Stimulated activated CD4-positive, alpha-beta T cell treated with anti-CD3 and anti-CD28 coated beads, TNF-alpha, amount 100 ng/mL, for 24 hours (primary cell): ENCODE measurements at regions not wholly inside any gene's neighbourhood (a gene's known extent, or its start where the extent isn't known, plus 50 kb on each side); places are given as distances from the start of the nearest gene placed in this dataset.
"Not testable (repeated sequence)": the region's sequence is repeated elsewhere in the genome, so short reads cannot be mapped to it uniquely, and the experiment has no call there.

ENCODE experiments used
- DNase-seq, 3 experiments: peaks; one replicate each; pipeline ENCODE4 v3.0.0-alpha.2; 2020; ENCODE audit warnings: low read depth in 3 of 3

- DNase-seq: no peak
Observed at GRCh38 chr3:82177774-82178173, 416.3 kb upstream of the GBE1 start.

- no peak for DNase-seq
Observed at GRCh38 chr3:82165266-82165665, 403.8 kb upstream of the GBE1 start.

- DNase-seq: no peak
Observed at GRCh38 chr3:82163907-82164520, 402.6 kb upstream of the GBE1 start.

GRCh38 chr3:82157952-82158351 lies 396.5 kb upstream of the GBE1 start:
- no peak for DNase-seq

GRCh38 chr3:82153892-82154291 lies 392.4 kb upstream of the GBE1 start:
- not testable (repeated sequence) for DNase-seq

GRCh38 chr3:82145742-82146141 lies 384.3 kb upstream of the GBE1 start:
- no peak for DNase-seq

GRCh38 chr3:82144811-82145210 lies 383.4 kb upstream of the GBE1 start:
- DNase-seq: no peak

GRCh38 chr3:82143661-82144412 lies 382.4 kb upstream of the GBE1 start:
- no peak for DNase-seq

GRCh38 chr3:82141592-82141991 lies 380.1 kb upstream of the GBE1 start:
- DNase-seq: no peak

- no peak for DNase-seq
Observed at GRCh38 chr3:82137861-82138260, 376.4 kb upstream of the GBE1 start.

GRCh38 chr3:82137050-82137449 lies 375.6 kb upstream of the GBE1 start:
- no peak for DNase-seq

- DNase-seq: peak in 1 of 3 experiments; percentile 18
Observed at GRCh38 chr3:82133070-82133606, 371.7 kb upstream of the GBE1 start.

GRCh38 chr3:82132210-82133069 lies 371.0 kb upstream of the GBE1 start:
- DNase-seq: no peak

GRCh38 chr3:82130046-82130445 lies 368.6 kb upstream of the GBE1 start:
- DNase-seq: no peak

- DNase-seq: no peak
Observed at GRCh38 chr3:82129221-82129801, 367.9 kb upstream of the GBE1 start.

- no peak for DNase-seq
Observed at GRCh38 chr3:82128271-82128670, 366.8 kb upstream of the GBE1 start.

GRCh38 chr3:82122554-82123345 lies 361.3 kb upstream of the GBE1 start:
- no peak for DNase-seq

GRCh38 chr3:82114589-82114988 lies 353.1 kb upstream of the GBE1 start:
- DNase-seq: no peak

GRCh38 chr3:82110721-82111120 lies 349.3 kb upstream of the GBE1 start:
- not testable (repeated sequence) for DNase-seq

GRCh38 chr3:82103241-82103640 lies 341.8 kb upstream of the GBE1 start:
- no peak for DNase-seq

- DNase-seq: no peak
Observed at GRCh38 chr3:82100378-82100777, 338.9 kb upstream of the GBE1 start.
